HUES64 (cell line): ENCODE measurements at regions not wholly inside any gene's neighbourhood (a gene's known extent, or its start where the extent isn't known, plus 50 kb on each side); places are given as distances from the start of the nearest gene placed in this dataset.
"Not testable (repeated sequence)": the region's sequence is repeated elsewhere in the genome, so short reads cannot be mapped to it uniquely, and the experiment has no call there.

Experiments
- H3K27ac ChIP-seq: 2 replicates; pipeline ENCODE4 v1.7.0; 2013; ENCODE audit warnings: low read depth, low read length, inconsistent platforms
- H3K27me3 ChIP-seq: 2 replicates; pipeline ENCODE4 v1.6.1; 2013; ENCODE audit warnings: mild to moderate bottlenecking, low read length; ENCODE audit not compliant: insufficient read depth
- H3K36me3 ChIP-seq: 2 replicates; pipeline ENCODE4 v1.6.1; 2013; ENCODE audit warnings: mild to moderate bottlenecking, low read length; ENCODE audit not compliant: insufficient read depth
- H3K4me1 ChIP-seq: 2 replicates; pipeline ENCODE4 v1.6.1; 2013; ENCODE audit warnings: mild to moderate bottlenecking, low read length, moderate library complexity; ENCODE audit not compliant: insufficient read depth
- H3K4me3 ChIP-seq: 2 replicates; pipeline ENCODE4 v1.5.1; 2013; ENCODE audit warnings: mild to moderate bottlenecking, low read length, moderate library complexity
- H3K9ac ChIP-seq: 2 replicates; pipeline ENCODE4 v1.6.1; 2013; ENCODE audit warnings: mild to moderate bottlenecking, low read depth, low read length
- H3K9me3 ChIP-seq: 2 replicates; pipeline ENCODE4 v1.6.1; 2013; ENCODE audit warnings: low read depth, low read length; ENCODE audit not compliant: insufficient read depth
- WGBS: fragments of 150-250, 120-280 bp; methylation state at CpG from one replicate; pipeline ENCODE4 v1.1.7; 2013; ENCODE audit warnings: missing lambda C conversion rate; 5-methylcytosine and 5-hydroxymethylcytosine counted together

GRCh38 chr17:37813751-37814150, 68.9 kb upstream of the HNF1B start:
- no peak overlapping the region for H3K9ac ChIP-seq
- no peaks in the 10 kb centered on the region for H3K9me3 ChIP-seq
- H3K27me3 ChIP-seq: no peaks in the 10 kb centered on the region
- H3K4me1 ChIP-seq: no peaks in the 10 kb centered on the region
- WGBS: 37% methylated on average over 4 of the region's 4 CpGs
- no peaks in the 10 kb centered on the region for H3K36me3 ChIP-seq
- H3K27ac ChIP-seq: no peak overlapping the region
- H3K4me3 ChIP-seq: no peak overlapping the region

- H3K27ac ChIP-seq, H3K4me1 ChIP-seq, H3K27me3 ChIP-seq, H3K36me3 ChIP-seq, H3K9ac ChIP-seq, H3K9me3 ChIP-seq, H3K4me3 ChIP-seq: not testable (repeated sequence)
- WGBS: 94% methylated on average over 7 of the region's 7 CpGs
Measured at GRCh38 chr17:37808846-37809245, 64.0 kb upstream of the HNF1B start.

- H3K4me3 ChIP-seq: no peak overlapping the region
- no peak overlapping the region for H3K9ac ChIP-seq
- no peaks in the 10 kb centered on the region for H3K36me3 ChIP-seq
- no peak overlapping the region for H3K27ac ChIP-seq
- no peaks in the 10 kb centered on the region for H3K27me3 ChIP-seq
- WGBS: 96% methylated on average over 1 of the region's 1 CpG
- no peaks in the 10 kb centered on the region for H3K4me1 ChIP-seq
- H3K9me3 ChIP-seq: no peaks in the 10 kb centered on the region; the same call in 1 of the 2 replicates
Measured at GRCh38 chr17:37802712-37803416, 58.0 kb upstream of the HNF1B start.

- no peaks in the 10 kb centered on the region for H3K27me3 ChIP-seq
- 97% methylated on average over 3 of the region's 3 CpGs for WGBS
- no peaks in the 10 kb centered on the region for H3K36me3 ChIP-seq
- H3K4me1 ChIP-seq: peaks cover 3% of the 10 kb centered on the region; the same call in 1 of the 2 replicates
- no peak overlapping the region for H3K27ac ChIP-seq
- H3K9me3 ChIP-seq: no peaks in the 10 kb centered on the region; the same call in 1 of the 2 replicates
- no peak overlapping the region for H3K4me3 ChIP-seq
- no peak overlapping the region for H3K9ac ChIP-seq
Measured at GRCh38 chr17:37802061-37802595, 57.3 kb upstream of the HNF1B start.

- WGBS: 59% methylated on average over 3 of the region's 5 CpGs
- no peaks in the 10 kb centered on the region; the same call in 1 of the 2 replicates for H3K9me3 ChIP-seq
- H3K27ac ChIP-seq: no peak overlapping the region
- H3K27me3 ChIP-seq: no peaks in the 10 kb centered on the region
- H3K4me1 ChIP-seq: peaks cover 5% of the 10 kb centered on the region; the same call in 1 of the 2 replicates
- no peak overlapping the region for H3K4me3 ChIP-seq
- no peaks in the 10 kb centered on the region for H3K36me3 ChIP-seq
- H3K9ac ChIP-seq: no peak overlapping the region
Measured at GRCh38 chr17:37801171-37801570, 56.3 kb upstream of the HNF1B start.

- Histone ChIP-seq H3K27ac (no peak overlapping the region), H3K36me3 (no peaks in the 10 kb centered on the region), H3K4me1 (peaks cover 5% of the 10 kb centered on the region; the same call in 1 of the 2 replicates), H3K27me3 (no peaks in the 10 kb centered on the region), H3K4me3 (no peak overlapping the region), H3K9ac (no peak overlapping the region), H3K9me3 (no peaks in the 10 kb centered on the region; the same call in 1 of the 2 replicates)
Measured at GRCh38 chr17:37797206-37797605, 52.3 kb upstream of the HNF1B start.

- Histone ChIP-seq H3K4me3 (no peak overlapping the region), H3K9ac (no peak overlapping the region), H3K36me3 (no peaks in the 10 kb centered on the region), H3K4me1 (peaks cover 5% of the 10 kb centered on the region; the same call in 1 of the 2 replicates), H3K27ac (no peak overlapping the region), H3K27me3 (no peaks in the 10 kb centered on the region), H3K9me3 (no peaks in the 10 kb centered on the region; the same call in 1 of the 2 replicates)
- 89% methylated on average over 8 of the region's 8 CpGs for WGBS
Measured at GRCh38 chr17:37796076-37796475, 51.2 kb upstream of the HNF1B start.
